ENCODE measurements at regions not wholly inside any gene's neighbourhood (a gene's known extent, or its start where the extent isn't known, plus 50 kb on each side); places are given as distances from the start of the nearest gene placed in this dataset.

GRCh38 chr5:79857714-79858409, 133.2 kb downstream of the MTX3 start:
- CTCF ChIA-PET: interaction anchor here (0.6 to 1.8 kb wide), 5 partner anchors 15 to 833 kb away, joined by 3 to 7 read pairs (median 3); no protein-coding TSS in a partner anchor
- DNase-seq: peak; percentile 83

GRCh38 chr5:79856456-79857055, 134.5 kb downstream of the MTX3 start:
- no peak for TF ChIP-seq CTCF (IDR thresholded peaks at IDR 0.05; ENCODE audit: unreplicated experiment)
- CTCF ChIA-PET: interaction anchor here (1.8 kb wide), 1 partner anchor 17 kb away, joined by 3 read pairs; no protein-coding TSS in a partner anchor
- H3K27me3 Mint-ChIP-seq (ENCODE audit: unreplicated experiment): no peaks in the 10 kb centered on the region
- no peaks in the 10 kb centered on the region for H3K4me1 Mint-ChIP-seq (ENCODE audit: low read depth, unreplicated experiment)
- H3K4me3 Mint-ChIP-seq (ENCODE audit: low read depth, unreplicated experiment): no peak overlapping the region
- no peaks in the 10 kb centered on the region for H3K36me3 Mint-ChIP-seq (ENCODE audit: insufficient read depth, unreplicated experiment)
- no peak overlapping the region for H3K27ac Mint-ChIP-seq (ENCODE audit: unreplicated experiment)
- DNase-seq: no peak
- BruUV-seq (replicated peaks): no TSS peak
- intact Hi-C loops (cut with micrococcal nuclease; ENCODE audit: unreplicated experiment): no loop called here
- no peaks in the 10 kb centered on the region for H3K9me3 Mint-ChIP-seq (ENCODE audit: low read depth, unreplicated experiment)

More at GRCh38 chr5:79857714-79858409, 133.2 kb downstream of the MTX3 start:
- intact Hi-C loops (cut with micrococcal nuclease; ENCODE audit: unreplicated experiment): loop anchor here (1.0 to 2.0 kb wide), 4 partner anchors 155 to 837 kb away; no protein-coding TSS in a partner anchor
- H3K4me1 Mint-ChIP-seq (ENCODE audit: low read depth, unreplicated experiment): no peaks in the 10 kb centered on the region
- peak; percentile 97 for TF ChIP-seq CTCF (IDR thresholded peaks at IDR 0.05; ENCODE audit: unreplicated experiment)
- no peak overlapping the region for H3K4me3 Mint-ChIP-seq (ENCODE audit: low read depth, unreplicated experiment)
- no TSS peak for BruUV-seq (replicated peaks)
- no peaks in the 10 kb centered on the region for H3K9me3 Mint-ChIP-seq (ENCODE audit: low read depth, unreplicated experiment)
- no peaks in the 10 kb centered on the region for H3K27me3 Mint-ChIP-seq (ENCODE audit: unreplicated experiment)
- H3K36me3 Mint-ChIP-seq (ENCODE audit: insufficient read depth, unreplicated experiment): no peaks in the 10 kb centered on the region
- no peak overlapping the region for H3K27ac Mint-ChIP-seq (ENCODE audit: unreplicated experiment)

GRCh38 chr5:79853676-79854418, 137.2 kb downstream of the MTX3 start:
- no peaks in the 10 kb centered on the region for H3K9me3 Mint-ChIP-seq (ENCODE audit: low read depth, unreplicated experiment)
- no peaks in the 10 kb centered on the region for H3K36me3 Mint-ChIP-seq (ENCODE audit: insufficient read depth, unreplicated experiment)
- BruUV-seq (replicated peaks): no TSS peak
- CTCF ChIA-PET: no interaction called here
- peak; percentile 44 for DNase-seq
- H3K4me1 Mint-ChIP-seq (ENCODE audit: low read depth, unreplicated experiment): no peaks in the 10 kb centered on the region
- peaks cover 1% of the 10 kb centered on the region for H3K27me3 Mint-ChIP-seq (ENCODE audit: unreplicated experiment)
- no peak overlapping the region for H3K4me3 Mint-ChIP-seq (ENCODE audit: low read depth, unreplicated experiment)
- intact Hi-C loops (cut with micrococcal nuclease; ENCODE audit: unreplicated experiment): no loop called here
- H3K27ac Mint-ChIP-seq (ENCODE audit: unreplicated experiment): no peak overlapping the region
- TF ChIP-seq CTCF (IDR thresholded peaks at IDR 0.05; ENCODE audit: unreplicated experiment): no peak

GRCh38 chr5:79853028-79853427, 138.0 kb downstream of the MTX3 start:
- no TSS peak for BruUV-seq (replicated peaks)
- Mint-ChIP-seq H3K36me3 (ENCODE audit: insufficient read depth, unreplicated experiment) (no peaks in the 10 kb centered on the region), H3K9me3 (ENCODE audit: low read depth, unreplicated experiment) (no peaks in the 10 kb centered on the region), H3K4me1 (ENCODE audit: low read depth, unreplicated experiment) (no peaks in the 10 kb centered on the region), H3K27ac (ENCODE audit: unreplicated experiment) (no peak overlapping the region), H3K4me3 (ENCODE audit: low read depth, unreplicated experiment) (no peak overlapping the region), H3K27me3 (ENCODE audit: unreplicated experiment) (peaks cover 9% of the 10 kb centered on the region)
- intact Hi-C loops (cut with micrococcal nuclease; ENCODE audit: unreplicated experiment): no loop called here
- DNase-seq: no peak
- CTCF ChIA-PET: interaction anchor here (0.6 kb wide), 1 partner anchor 165 kb away, joined by 3 read pairs; no protein-coding TSS in a partner anchor
- TF ChIP-seq CTCF (IDR thresholded peaks at IDR 0.05; ENCODE audit: unreplicated experiment): no peak
